Natural killer cell (primary cell): ENCODE measurements at regions not wholly inside any gene's neighbourhood (a gene's known extent, or its start where the extent isn't known, plus 50 kb on each side); places are given as distances from the start of the nearest gene placed in this dataset.

Experiments
- ATAC-seq, 3 donors: fragments of 150-1000 bp in 2 of 3; fragments of 200-7000 bp in 1 of 3; cut with Tn5 transposase; 1 replicate in 1 of 3; 2 replicates in 2 of 3; pipeline ENCODE4 v1.10.0; 2021; ENCODE audit warnings: mild to moderate bottlenecking in 2 of 3, moderate library complexity in 2 of 3
- DNase-seq, 2 donors: peaks; one replicate each; pipeline versions ENCODE4 v3.0.0 to v3.0.0-alpha.2; 2013 to 2021; ENCODE audit warnings: mixed read lengths in 1 of 2
- H3K27ac ChIP-seq: one replicate; pipeline ENCODE4 v1.5.1; 2013; ENCODE audit warnings: mild to moderate bottlenecking, low read length
- H3K27me3 ChIP-seq: one replicate; pipeline ENCODE4 v1.6.1; 2013; ENCODE audit warnings: low read length; ENCODE audit not compliant: control insufficient read depth, insufficient read depth
- H3K36me3 ChIP-seq: one replicate; pipeline ENCODE4 v1.6.1; 2013; ENCODE audit warnings: low read length; ENCODE audit not compliant: control insufficient read depth, insufficient read depth
- H3K4me1 ChIP-seq: one replicate; pipeline ENCODE4 v1.6.1; 2013; ENCODE audit warnings: low read length; ENCODE audit not compliant: control insufficient read depth, insufficient read depth
- H3K4me3 ChIP-seq: one replicate; pipeline ENCODE4 v1.5.1; 2013; ENCODE audit warnings: low read length
- H3K9me3 ChIP-seq: one replicate; pipeline ENCODE4 v1.6.1; 2013; ENCODE audit warnings: low read length; ENCODE audit not compliant: control insufficient read depth, insufficient read depth
- H3K27ac Mint-ChIP-seq, 2 donors: one replicate each; pipeline ENCODE4 v1.8.0; 2022; ENCODE audit warnings: mild to moderate bottlenecking in 2 of 2, mixed read lengths in 2 of 2, moderate library complexity in 1 of 2
- H3K27me3 Mint-ChIP-seq, 2 donors: one replicate each; pipeline ENCODE4 v1.8.0; 2022; ENCODE audit warnings: low read depth in 2 of 2, mixed read lengths in 2 of 2
- H3K36me3 Mint-ChIP-seq: one replicate; pipeline ENCODE4 v1.8.0; 2022; ENCODE audit warnings: mixed read lengths
- H3K4me1 Mint-ChIP-seq, 2 donors: one replicate each; pipeline ENCODE4 v1.8.0; 2022; ENCODE audit warnings: mixed read lengths in 2 of 2
- H3K4me3 Mint-ChIP-seq: one replicate; pipeline ENCODE4 v1.8.0; 2022; ENCODE audit warnings: mild to moderate bottlenecking, moderate library complexity, mixed read lengths
- H3K9me3 Mint-ChIP-seq, 2 donors: one replicate each; pipeline ENCODE4 v1.8.0; 2022; ENCODE audit warnings: mixed read lengths in 2 of 2
- CTCF ChIP-seq: fragments of 200-600 bp; IDR thresholded peaks from one replicate; pipeline ENCODE4 v1.8.0; 2022; ENCODE audit warnings: antibody characterized with exemption
- WGBS: methylation state at CpG from one replicate; pipeline ENCODE4 v1.1.7; 2013; ENCODE audit warnings: missing lambda C conversion rate; ENCODE audit not compliant: insufficient coverage; 5-methylcytosine and 5-hydroxymethylcytosine counted together
- intact Hi-C: fragments of 100-400 bp; cut with micrococcal nuclease; formaldehyde crosslinking; loops from one replicate; pipeline ENCODE4 v1.14.2; 2022

- Mint-ChIP-seq H3K9me3 (no peaks in the 10 kb centered on the region), H3K4me3 (no peak overlapping the region), H3K27ac (no peak overlapping the region), H3K36me3 (no peaks in the 10 kb centered on the region), H3K4me1 (no peaks in the 10 kb centered on the region), H3K27me3 (no peaks in the 10 kb centered on the region)
- no peak for TF ChIP-seq CTCF
- ATAC-seq, result no peak
- WGBS, result 95% methylated on average over 4 of the region's 4 CpGs
- H3K27me3 ChIP-seq, result no peaks in the 10 kb centered on the region
- no peaks in the 10 kb centered on the region for H3K4me1 ChIP-seq
- intact Hi-C loops, result no loop called here
- DNase-seq, result no peak
- no peak overlapping the region for H3K27ac ChIP-seq
- no peaks in the 10 kb centered on the region for H3K36me3 ChIP-seq
- no peak overlapping the region for H3K4me3 ChIP-seq
- no peaks in the 10 kb centered on the region for H3K9me3 ChIP-seq
Observed at GRCh38 chr5:91302305-91302704, 80.8 kb downstream of the ARRDC3 start.

GRCh38 chr5:91301106-91301846, 81.8 kb downstream of the ARRDC3 start:
- Histone ChIP-seq H3K36me3 (no peaks in the 10 kb centered on the region), H3K27ac (no peak overlapping the region), H3K4me1 (no peaks in the 10 kb centered on the region), H3K4me3 (no peak overlapping the region), H3K27me3 (no peaks in the 10 kb centered on the region), H3K9me3 (no peaks in the 10 kb centered on the region)
- WGBS, result 100% methylated on average over 1 of the region's 5 CpGs
- DNase-seq (no peak), ATAC-seq (no peak)
- H3K9me3 Mint-ChIP-seq, result no peaks in the 10 kb centered on the region
- no peak overlapping the region for H3K4me3 Mint-ChIP-seq
- H3K36me3 Mint-ChIP-seq, result no peaks in the 10 kb centered on the region
- H3K27ac Mint-ChIP-seq, result no peak overlapping the region
- intact Hi-C loops, result no loop called here
- H3K27me3 Mint-ChIP-seq, result no peaks in the 10 kb centered on the region
- no peaks in the 10 kb centered on the region for H3K4me1 Mint-ChIP-seq
- TF ChIP-seq CTCF, result no peak

GRCh38 chr5:91297994-91298393, 85.1 kb downstream of the ARRDC3 start:
- no peaks in the 10 kb centered on the region for H3K36me3 Mint-ChIP-seq

More at GRCh38 chr5:91297994-91298393, 85.1 kb downstream of the ARRDC3 start:
- peaks cover 0 to 5% of the 10 kb centered on the region in 2 donors for H3K4me1 Mint-ChIP-seq
- H3K27me3 Mint-ChIP-seq, result no peaks in the 10 kb centered on the region
- no peaks in the 10 kb centered on the region for H3K4me1 ChIP-seq
- WGBS, result 100% methylated on average over 2 of the region's 2 CpGs
- intact Hi-C loops, result no loop called here
- no peaks in the 10 kb centered on the region for H3K27me3 ChIP-seq
- ATAC-seq (no peak), DNase-seq (no peak)
- no peaks in the 10 kb centered on the region for H3K9me3 ChIP-seq
- no peak for TF ChIP-seq CTCF
- no peaks in the 10 kb centered on the region for H3K9me3 Mint-ChIP-seq
- no peak overlapping the region for H3K27ac Mint-ChIP-seq
- no peak overlapping the region for H3K4me3 ChIP-seq
- no peaks in the 10 kb centered on the region for H3K36me3 ChIP-seq
- H3K27ac ChIP-seq, result no peak overlapping the region
- no peak overlapping the region for H3K4me3 Mint-ChIP-seq
